GM12878 (cell line): ENCODE measurements at regions not wholly inside any gene's neighbourhood (a gene's known extent, or its start where the extent isn't known, plus 50 kb on each side); places are given as distances from the start of the nearest gene placed in this dataset.

Source experiments
- ATAC-seq: fragments of 200-7000 bp; cut with Tn5 transposase; 3 replicates; pipeline ENCODE4 v1.9.1; 2020; ENCODE audit warnings: mild to moderate bottlenecking, moderate library complexity
- BruUV-seq: library from RNA; stranded (reverse); fragments of 400-500 nt; replicated peaks from 2 replicates; lab custom pipeline; 2021; lab: Mats Ljungman, UMichigan
- CTCF ChIA-PET: fragments of 300-600 bp; sonication (Branson Sonifier 250); formaldehyde crosslinking; extraction: SDS; loops from one replicate; lab custom pipeline; 2021; ENCODE audit warnings: inconsistent platforms; lab: Yijun Ruan, JAX
- POLR2A ChIA-PET: fragments of 350-600 bp; formaldehyde crosslinking; extraction: SDS; loops from one replicate; lab custom pipeline; 2021; ENCODE audit warnings: inconsistent platforms; lab: Charles Lee
- RAD21 ChIA-PET: fragments of 300-600 bp; sonication (Branson Sonifier 250); formaldehyde crosslinking; loops from one replicate; lab custom pipeline; 2023; ENCODE audit warnings: antibody characterized with exemption; ENCODE audit not compliant: unreplicated experiment; lab: Charles Lee
- SMC1A ChIA-PET: fragments of 300-600 bp; sonication (Branson Sonifier 250); formaldehyde crosslinking; loops from one replicate; lab custom pipeline; 2023; ENCODE audit not compliant: unreplicated experiment, uncharacterized antibody; lab: Charles Lee
- DNase-seq: peaks from one replicate; pipeline ENCODE4 v3.0.0-alpha.2; 2011; ENCODE audit warnings: low read depth, low spot score
- FAIRE-seq: peaks from 3 replicates; lab custom pipeline; 2011; peaks lifted over from hg19 to GRCh38; lab: Jason Lieb, UNC
- H2AFZ ChIP-seq: 2 replicates; pipeline ENCODE4 v1.6.0; 2011; ENCODE audit warnings: low read depth, low read length, control low read depth; ENCODE audit not compliant: control insufficient read depth
- H3K27ac ChIP-seq: 2 replicates; pipeline ENCODE4 v1.5.1; 2011; ENCODE audit warnings: control low read depth; ENCODE audit not compliant: control insufficient read depth, insufficient read depth
- H3K27me3 ChIP-seq, 2 experiments: replicated peaks in 1 of 2; 2 replicates each; pipeline versions ENCODE4 v1.6.0 to v1.6.1; 2011; ENCODE audit warnings: low read length in 1 of 2; ENCODE audit not compliant: control insufficient read depth in 2 of 2, insufficient read depth in 2 of 2
- H3K36me3 ChIP-seq, 2 experiments: 2 replicates each; pipeline ENCODE4 v1.5.1; 2011; ENCODE audit warnings: low read length in 1 of 2; ENCODE audit not compliant: control insufficient read depth in 2 of 2, insufficient read depth in 2 of 2
- H3K4me1 ChIP-seq: 2 replicates; pipeline ENCODE4 v1.6.1; 2011; ENCODE audit warnings: mild to moderate bottlenecking, low read length, moderate library complexity, mixed read lengths; ENCODE audit not compliant: control insufficient read depth, insufficient read depth
- H3K4me2 ChIP-seq: 2 replicates; pipeline ENCODE4 v1.6.0; 2011; ENCODE audit warnings: control low read depth; ENCODE audit not compliant: control insufficient read depth, insufficient read depth
- H3K4me3 ChIP-seq: fragments of 200-600 bp; sonication (generic); 2 replicates; pipeline ENCODE4 v1.5.1; 2016
- H3K79me2 ChIP-seq: 2 replicates; pipeline ENCODE4 v1.6.0; 2011; ENCODE audit warnings: low read length; ENCODE audit not compliant: control insufficient read depth, insufficient read depth
- H3K9ac ChIP-seq: 2 replicates; pipeline ENCODE4 v1.8.0; 2011; ENCODE audit warnings: low read length, control low read depth, mixed read lengths; ENCODE audit not compliant: control insufficient read depth, insufficient read depth
- H3K9me3 ChIP-seq: replicated peaks from 3 replicates; pipeline ENCODE4 v1.5.1; 2011; ENCODE audit warnings: mild to moderate bottlenecking, low read length; ENCODE audit not compliant: control insufficient read depth, insufficient read depth
- H4K20me1 ChIP-seq: 2 replicates; pipeline ENCODE4 v1.6.0; 2011; ENCODE audit not compliant: control insufficient read depth, insufficient read depth
- BCL11A ChIP-seq: IDR thresholded peaks from 2 replicates; pipeline ENCODE4 v1.6.1; 2011; ENCODE audit warnings: low read depth, low read length
- CBFB ChIP-seq: IDR thresholded peaks from 2 replicates; pipeline ENCODE4 v1.6.1; 2016; ENCODE audit warnings: antibody characterized with exemption, low read depth
- CBX3 ChIP-seq: fragments of 200-600 bp; sonication (generic); IDR thresholded peaks from 2 replicates; pipeline ENCODE4 v1.6.1; 2016; ENCODE audit warnings: low read depth, borderline replicate concordance
- EED ChIP-seq: sonication (generic); IDR thresholded peaks from 2 replicates; pipeline ENCODE4 v1.6.1; 2016; ENCODE audit warnings: antibody characterized with exemption, low read depth
- EZH2 ChIP-seq: IDR thresholded peaks from 2 replicates; pipeline ENCODE4 v1.6.1; 2012; ENCODE audit warnings: low read depth, mild to moderate bottlenecking, control low read depth, inconsistent platforms, low read length, borderline replicate concordance; ENCODE audit not compliant: control insufficient read depth
- MAX ChIP-seq: IDR thresholded peaks from 2 replicates; pipeline ENCODE4 v1.6.1; 2012; ENCODE audit warnings: low read depth, low read length, improper control_type of control experiment
- MYC ChIP-seq: IDR thresholded peaks from 2 replicates; pipeline ENCODE4 v1.6.1; 2011; ENCODE audit warnings: mild to moderate bottlenecking, low read length, moderate library complexity, inconsistent platforms; ENCODE audit not compliant: insufficient read depth, insufficient replicate concordance, insufficient read length, severe bottlenecking
- SIN3A ChIP-seq: IDR thresholded peaks from 2 replicates; pipeline ENCODE4 v1.6.1; 2012; ENCODE audit warnings: low read depth, low read length, improper control_type of control experiment
- TAF1 ChIP-seq: IDR thresholded peaks from 2 replicates; pipeline ENCODE4 v1.6.1; 2011; ENCODE audit warnings: mild to moderate bottlenecking, low read depth, low read length, borderline replicate concordance
- ZBED1 ChIP-seq: IDR thresholded peaks from 2 replicates; pipeline ENCODE4 v1.6.1; 2016; ENCODE audit warnings: borderline replicate concordance
- ZNF24 ChIP-seq: fragments of 450-650 bp; IDR thresholded peaks from 2 replicates; pipeline ENCODE4 v1.6.1; 2017; ENCODE audit warnings: antibody characterized with exemption, mild to moderate bottlenecking
- ZNF384 ChIP-seq: IDR thresholded peaks from 2 replicates; pipeline ENCODE4 v1.6.1; 2012; ENCODE audit warnings: low read depth, mild to moderate bottlenecking, low read length, improper control_type of control experiment, borderline replicate concordance
- ZNF592 ChIP-seq: fragments of 450-650 bp; IDR thresholded peaks from 2 replicates; pipeline ENCODE4 v1.6.1; 2017; ENCODE audit warnings: mild to moderate bottlenecking, moderate library complexity
- ZNF687 ChIP-seq: fragments of 450-650 bp; IDR thresholded peaks from 2 replicates; pipeline ENCODE4 v1.6.1; 2017; ENCODE audit warnings: mild to moderate bottlenecking, moderate library complexity
- ZZZ3 ChIP-seq: IDR thresholded peaks from 2 replicates; pipeline ENCODE4 v1.6.1; 2011; ENCODE audit warnings: low read depth; ENCODE audit not compliant: control insufficient read depth, insufficient read length
- WGBS: methylation state at CpG from one replicate; pipeline ENCODE4 v1.1.6; 2016; ENCODE audit warnings: low lambda C conversion rate; ENCODE audit not compliant: insufficient replicate concordance, insufficient coverage; ENCODE audit errors: missing lambda C conversion rate; 5-methylcytosine and 5-hydroxymethylcytosine counted together
- in situ Hi-C: fragments of 300-500 bp; cut with MboI; formaldehyde crosslinking; loops from 9 replicates; pipeline ENCODE4 v1.14.3; 2018; ENCODE audit warnings: mixed read lengths
- intact Hi-C: fragments of 100-400 bp; cut with micrococcal nuclease; formaldehyde crosslinking; loops from one replicate; pipeline ENCODE4 v1.14.2; 2022; ENCODE audit not compliant: unreplicated experiment

DNA sequence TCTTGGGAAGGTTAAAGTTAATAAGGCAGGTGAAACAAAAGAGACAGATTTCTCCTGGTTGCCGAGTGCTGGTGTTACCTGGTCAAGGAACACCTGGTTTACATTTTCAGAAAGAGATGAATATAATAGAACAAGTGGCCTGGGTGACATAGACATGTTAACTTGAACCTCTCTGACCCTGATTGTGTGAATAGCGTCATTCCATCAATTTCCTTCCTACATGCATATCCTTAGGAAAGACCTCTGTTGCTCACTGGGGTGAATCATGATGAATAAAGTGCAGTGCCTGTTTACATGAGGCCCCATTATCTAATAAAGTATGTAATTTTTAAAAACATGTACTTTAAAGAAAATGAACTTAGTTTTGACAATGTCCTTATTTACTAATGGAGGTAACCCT, 1822.9 kb upstream of the FLRT2 start:
- H3K4me3 ChIP-seq, result no peak overlapping the region
- ATAC-seq, result no peak
- no peak for TF ChIP-seq SIN3A
- TF ChIP-seq CBFB, result no peak
- TF ChIP-seq ZNF24, result no peak
- no peak for TF ChIP-seq ZNF384
- TF ChIP-seq EED, result no peak
- no peak for TF ChIP-seq MAX
- no peak for TF ChIP-seq ZZZ3
- no peak for TF ChIP-seq CBX3
- no peak for TF ChIP-seq ZNF687
- TF ChIP-seq MYC, result no peak
- TF ChIP-seq ZNF592, result no peak
- TF ChIP-seq ZBED1, result no peak
- no peak for TF ChIP-seq EZH2
- no peak for TF ChIP-seq BCL11A
- TF ChIP-seq TAF1, result no peak
- RAD21 ChIA-PET, result interaction anchor here (0.6 kb wide), 1 partner anchor 178 kb away, joined by 3 read pairs; no protein-coding TSS in a partner anchor
- no peak overlapping the region for H3K4me2 ChIP-seq
- DNase-seq, result no peak
- no peaks in the 10 kb centered on the region for H3K4me1 ChIP-seq
- H3K9me3 ChIP-seq, result no peaks in the 10 kb centered on the region
- H3K27me3 ChIP-seq, result no peaks in the 10 kb centered on the region
- CTCF ChIA-PET, result interaction anchor here (1.5 kb wide), 1 partner anchor 13 kb away, joined by 3 read pairs; no protein-coding TSS in a partner anchor
- WGBS, result 20% methylated on average over 2 of the region's 2 CpGs
- POLR2A ChIA-PET, result no interaction called here
- no TSS peak for BruUV-seq
- FAIRE-seq, result no peak
- H3K27ac ChIP-seq, result no peak overlapping the region
- in situ Hi-C loops, result no loop called here
- no peak overlapping the region for H2AFZ ChIP-seq
- no peaks in the 10 kb centered on the region for H3K36me3 ChIP-seq
- intact Hi-C loops, result no loop called here
- no peaks in the 10 kb centered on the region for H4K20me1 ChIP-seq
- SMC1A ChIA-PET, result interaction anchor here (0.6 to 0.8 kb wide), 2 partner anchors 10 to 334 kb away, joined by 3 read pairs; no protein-coding TSS in a partner anchor
- H3K79me2 ChIP-seq, result no peaks in the 10 kb centered on the region
- H3K9ac ChIP-seq, result no peak overlapping the region
